ENCODE measurements at regions not wholly inside any gene's neighbourhood (a gene's known extent, or its start where the extent isn't known, plus 50 kb on each side); places are given as distances from the start of the nearest gene placed in this dataset.

DNA sequence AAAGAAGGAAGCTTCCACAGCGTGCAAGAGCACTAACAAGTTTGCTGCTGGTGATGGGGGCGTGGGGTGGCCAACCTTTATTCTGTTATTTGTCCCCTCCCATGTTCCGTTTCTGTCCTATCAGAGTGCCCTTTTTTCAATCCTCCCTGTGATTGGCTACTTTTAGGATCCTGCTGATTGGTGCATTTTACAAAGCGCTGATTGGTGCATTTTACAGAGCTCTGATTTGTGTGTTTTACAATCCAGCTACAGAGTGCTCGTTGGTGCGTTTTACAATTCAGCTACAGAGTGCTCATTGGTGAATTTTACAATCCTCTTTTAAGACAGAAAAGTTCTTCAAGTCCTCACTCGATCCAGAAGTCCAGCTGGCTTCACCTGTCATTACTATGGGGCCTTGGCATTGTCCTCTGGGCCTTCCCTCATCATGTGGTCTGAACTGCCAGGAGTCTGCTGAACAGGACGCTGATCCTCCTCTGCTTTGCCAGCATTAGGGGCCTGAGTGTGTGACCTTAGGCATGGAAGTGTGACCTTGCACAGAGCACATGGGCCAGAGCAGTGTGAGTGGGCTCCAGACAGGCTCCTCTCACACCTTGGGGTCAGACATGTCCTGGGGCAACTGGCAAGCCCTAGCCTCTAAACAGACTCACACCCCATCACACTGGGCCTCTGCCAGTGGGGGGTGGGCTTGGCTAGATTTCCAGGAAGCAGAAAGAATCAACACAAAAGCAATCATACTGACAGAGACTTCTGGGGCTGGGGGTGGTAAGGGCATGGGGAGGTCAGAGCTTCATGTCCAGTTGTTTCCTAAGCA lies 167.4 kb downstream of the PTPN20 start:
- DNase-seq: no peak

DNA sequence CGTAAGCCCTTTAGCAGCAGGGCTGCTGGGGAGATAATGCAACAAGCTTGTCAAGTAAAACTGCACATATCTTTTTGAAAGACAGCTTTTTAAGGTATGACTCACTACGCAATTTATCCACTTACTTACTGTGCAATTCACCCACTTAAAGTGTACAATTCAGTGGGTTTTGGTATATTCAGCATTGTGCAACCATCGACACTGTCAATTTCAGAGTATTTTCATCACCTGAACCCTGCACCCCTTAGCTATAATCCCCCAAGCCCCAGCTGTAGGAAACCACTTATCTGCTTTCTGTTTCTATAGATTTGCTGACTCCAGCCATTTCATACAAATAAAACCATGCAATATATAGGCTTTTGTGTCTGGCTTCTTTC lies 168.0 kb downstream of the PTPN20 start:
- DNase-seq: peak; percentile 20

DNA sequence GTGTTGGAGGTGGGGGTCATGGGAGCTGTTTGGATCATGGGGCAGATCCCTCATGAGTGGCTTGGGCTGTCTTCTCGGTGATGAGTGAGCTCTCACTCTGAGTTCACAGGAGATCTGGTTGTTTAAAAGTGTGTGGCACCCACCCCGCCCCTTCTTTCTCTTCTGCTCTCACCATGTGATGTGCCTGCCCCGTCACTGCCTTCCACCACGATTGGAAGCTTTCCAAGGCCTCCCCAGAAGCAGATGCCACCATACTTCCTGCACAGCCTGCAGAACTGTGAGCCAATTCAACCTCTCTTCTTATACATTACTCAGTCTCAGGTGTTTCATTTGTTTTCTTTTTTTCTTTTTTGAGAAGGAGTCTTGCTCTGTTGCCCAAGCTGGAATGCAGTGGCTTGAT lies 170.0 kb downstream of the PTPN20 start:
- DNase-seq: no peak

GRCh38 chr10:47082055-47082784 lies 171.0 kb downstream of the PTPN20 start:
- no peak for DNase-seq

DNA sequence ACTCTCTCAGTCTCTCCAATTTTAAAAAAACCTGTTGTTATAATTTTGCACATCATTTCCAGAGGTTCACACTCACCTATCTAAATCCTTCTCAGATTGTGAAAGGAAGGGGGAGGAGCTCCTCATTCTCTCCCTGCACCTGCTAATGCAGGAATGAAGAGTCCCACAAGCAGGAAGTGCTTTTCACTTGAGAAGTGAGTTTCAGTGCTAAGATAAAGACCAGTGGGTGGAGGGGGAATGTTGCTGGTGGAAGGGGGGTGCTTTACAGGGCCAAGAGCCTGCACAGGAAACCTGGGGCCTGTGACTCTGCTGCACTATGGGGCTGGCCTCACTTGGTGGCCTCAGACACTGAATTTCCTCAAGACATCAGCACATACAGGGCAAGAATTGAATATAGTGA lies 176.4 kb downstream of the PTPN20 start:
- no peak for DNase-seq

GRCh38 chr10:47088656-47089354 lies 177.6 kb downstream of the PTPN20 start:
- DNase-seq: no peak

- no peak for DNase-seq
Observed at GRCh38 chr10:47090042-47090441, 178.8 kb downstream of the PTPN20 start.

DNA sequence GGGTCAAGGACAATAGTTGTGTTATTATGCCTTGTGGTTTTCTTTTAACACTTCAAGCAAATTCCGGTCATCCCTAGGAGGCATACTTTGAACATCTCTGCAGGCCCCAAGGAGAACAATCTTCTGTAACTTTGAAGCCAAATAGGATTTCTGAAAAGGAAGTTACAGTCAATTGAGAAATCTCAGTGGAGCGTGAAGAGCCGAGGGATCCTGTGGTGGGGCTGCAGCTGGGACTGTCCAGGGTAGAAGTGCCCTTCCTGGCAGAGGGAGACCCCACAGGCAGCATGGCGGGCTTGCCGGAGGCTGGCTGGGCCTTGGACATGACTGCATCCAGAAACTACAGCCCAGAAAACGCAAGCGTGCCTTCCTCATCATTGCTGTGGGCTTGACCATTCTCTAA lies 179.7 kb downstream of the PTPN20 start:
- DNase-seq: peak; percentile 31

GRCh38 chr10:47091421-47091820 lies 180.2 kb downstream of the PTPN20 start:
- DNase-seq: no peak

GRCh38 chr10:47092376-47092775 lies 181.1 kb downstream of the PTPN20 start:
- DNase-seq: no peak

DNA sequence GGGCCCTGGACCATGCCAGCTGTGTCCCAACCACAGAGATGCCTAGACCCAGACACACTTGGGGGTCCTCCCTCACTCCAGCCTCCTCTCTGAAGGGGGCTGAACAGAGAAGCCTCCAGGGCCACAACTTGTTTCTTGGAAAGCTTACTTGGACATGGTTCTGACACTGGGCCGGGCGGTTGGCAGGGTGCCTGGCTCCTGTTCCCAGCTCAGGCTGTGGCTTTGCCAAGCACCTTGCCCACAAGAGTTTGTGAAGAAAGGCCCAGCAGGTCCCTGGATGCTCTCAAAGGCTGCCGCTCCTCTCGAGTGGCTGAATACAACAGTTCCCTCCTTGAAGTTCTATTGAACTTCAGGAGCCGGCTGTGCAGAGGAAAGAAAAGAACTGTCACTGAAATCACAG lies 181.6 kb downstream of the PTPN20 start:
- no peak for DNase-seq

DNA sequence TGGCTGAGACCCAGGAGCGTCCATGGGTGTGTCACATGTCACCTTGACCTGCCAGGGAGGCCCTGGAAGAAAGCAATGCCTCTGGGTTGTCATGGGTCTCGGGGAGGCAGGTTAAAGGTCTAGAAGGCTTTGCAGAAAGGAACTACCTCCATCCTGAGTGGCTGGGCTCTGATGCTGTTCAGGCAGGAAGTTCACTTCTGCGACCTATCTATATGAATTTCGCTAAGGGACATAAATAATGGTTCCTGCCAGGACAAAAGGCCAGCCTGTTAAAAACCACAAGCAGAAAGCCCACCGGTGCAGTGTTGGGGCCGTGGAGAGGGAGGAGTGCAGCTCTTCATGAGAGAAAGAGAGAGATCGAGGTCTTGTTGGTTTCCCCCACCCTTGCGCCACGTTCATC lies 182.9 kb downstream of the PTPN20 start:
- no peak for DNase-seq

DNA sequence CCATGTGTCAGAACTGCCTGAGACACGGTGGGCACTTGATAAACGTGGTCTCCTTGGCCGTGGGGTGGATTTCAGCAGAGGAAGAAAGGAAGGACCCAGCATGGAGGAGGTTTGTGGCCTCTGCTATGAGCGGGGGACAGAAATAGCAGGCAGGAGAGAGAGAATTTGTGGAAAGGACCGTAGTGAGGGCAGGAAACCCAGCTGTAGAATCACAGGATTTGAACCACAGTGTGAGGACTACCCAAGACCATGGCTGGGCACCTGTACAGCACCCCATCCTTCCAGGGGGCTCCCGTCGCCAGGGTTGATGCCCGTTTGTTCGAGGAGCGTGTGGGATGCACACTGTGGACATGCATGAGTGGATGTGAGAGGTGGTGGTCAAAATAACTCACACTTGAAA lies 183.4 kb downstream of the PTPN20 start:
- DNase-seq: no peak

DNA sequence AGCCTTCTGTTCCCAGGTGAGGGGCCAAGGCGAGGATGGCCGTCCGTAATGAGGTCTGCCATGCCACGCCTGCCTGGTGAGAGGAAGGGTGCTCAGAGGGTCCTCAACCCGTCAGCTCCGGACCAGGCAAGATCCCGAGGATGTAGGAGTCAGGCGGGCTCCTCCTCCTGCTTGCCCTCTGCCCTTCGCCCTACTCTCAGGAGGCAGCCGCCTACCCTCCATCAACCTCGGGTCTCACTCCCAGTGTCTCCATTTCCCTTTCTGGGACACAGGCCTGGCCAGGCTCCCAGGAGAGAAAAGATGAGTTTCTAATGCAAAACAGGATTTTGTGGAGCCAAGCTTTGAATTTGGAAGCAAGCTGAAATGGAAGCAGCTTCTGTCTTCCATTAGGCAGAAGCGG lies 184.0 kb downstream of the PTPN20 start:
- no peak for DNase-seq

DNA sequence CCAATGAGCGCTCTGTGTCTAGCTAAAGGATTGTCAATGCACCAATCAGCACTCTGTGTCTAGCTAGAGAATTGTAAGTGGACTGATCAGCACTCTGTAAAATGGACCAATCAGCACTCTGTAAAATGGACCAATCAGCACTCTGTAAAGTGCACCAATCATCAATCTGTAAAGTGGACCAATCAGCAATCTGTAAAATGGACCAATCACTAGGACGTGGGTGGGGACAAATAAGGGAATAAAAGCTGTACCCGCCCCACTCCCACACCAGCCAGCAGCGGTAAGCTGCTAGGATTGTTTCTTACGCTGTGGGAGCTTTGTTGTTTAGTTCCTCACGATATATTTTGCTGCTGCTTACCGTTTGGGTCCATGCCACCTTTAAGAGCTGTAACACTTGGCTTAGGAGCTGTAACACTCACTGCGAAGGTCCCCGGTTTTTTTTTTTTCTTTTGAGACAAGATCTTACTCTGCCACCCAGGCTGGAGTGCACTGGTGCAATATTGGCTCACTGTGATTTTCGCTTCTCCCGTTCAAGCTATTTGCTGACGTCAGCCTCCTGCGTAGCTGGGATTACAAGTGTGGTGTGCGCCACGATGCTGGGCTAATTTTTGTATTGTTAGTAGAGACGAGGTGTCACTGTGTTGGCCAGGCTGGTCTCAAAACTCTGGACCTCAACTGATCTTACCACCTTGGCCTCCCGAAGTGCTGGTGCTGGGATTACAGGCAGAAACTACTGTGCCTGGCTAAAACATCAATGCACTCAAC lies 184.8 kb downstream of the PTPN20 start:
- no peak for DNase-seq

DNA sequence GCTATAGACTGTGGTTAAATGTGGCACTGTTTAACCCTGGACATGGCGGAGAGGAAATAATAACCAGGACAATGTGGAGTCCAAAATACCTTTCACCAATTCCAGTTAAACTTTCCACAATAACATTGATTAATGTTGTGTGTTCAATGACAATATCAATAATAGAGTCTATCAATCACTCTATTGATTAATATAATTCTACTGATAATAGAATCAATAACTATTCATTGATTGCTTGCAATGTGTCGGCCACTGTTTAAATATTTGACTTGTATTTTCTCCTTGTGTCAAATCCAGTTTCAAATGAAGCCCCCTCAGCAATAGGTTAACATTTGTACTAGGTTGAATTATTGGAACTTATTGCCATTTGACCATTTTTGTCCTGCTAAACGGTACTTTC lies 187.0 kb downstream of the PTPN20 start:
- DNase-seq: no peak

DNA sequence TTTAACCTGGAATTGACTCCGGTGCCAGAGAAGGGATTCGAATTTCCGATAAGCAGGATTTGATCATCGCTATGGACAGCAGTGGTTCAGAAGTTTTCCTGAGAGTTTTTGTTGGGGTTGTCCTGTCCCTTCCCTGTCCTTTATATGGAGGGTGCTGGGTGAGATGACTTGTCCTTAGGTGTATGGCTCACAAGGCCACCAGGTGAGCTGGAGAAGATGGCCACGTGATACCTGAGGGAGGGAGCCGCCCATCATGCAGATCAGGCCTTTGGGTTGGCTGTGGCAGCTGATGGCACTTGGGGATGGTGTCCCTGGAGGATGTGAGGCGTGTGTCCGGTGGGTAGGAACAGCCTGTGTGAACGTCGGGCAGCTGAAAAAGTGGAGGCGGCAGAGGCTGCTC lies 187.7 kb downstream of the PTPN20 start:
- DNase-seq: no peak

GRCh38 chr10:47099474-47099873 lies 188.2 kb downstream of the PTPN20 start:
- DNase-seq: no peak

GRCh38 chr10:47101196-47101595 lies 190.0 kb downstream of the PTPN20 start:
- DNase-seq: no peak

GRCh38 chr10:47101807-47102206 lies 190.6 kb downstream of the PTPN20 start:
- no peak for DNase-seq

GRCh38 chr10:47104151-47104605 lies 192.9 kb downstream of the PTPN20 start:
- DNase-seq: peak; percentile 37

- no peak for DNase-seq
Observed at GRCh38 chr10:47104786-47105385, 193.7 kb downstream of the PTPN20 start.
